ENCODE measurements at regions not wholly inside any gene's neighbourhood (a gene's known extent, or its start where the extent isn't known, plus 50 kb on each side); places are given as distances from the start of the nearest gene placed in this dataset.

DNA sequence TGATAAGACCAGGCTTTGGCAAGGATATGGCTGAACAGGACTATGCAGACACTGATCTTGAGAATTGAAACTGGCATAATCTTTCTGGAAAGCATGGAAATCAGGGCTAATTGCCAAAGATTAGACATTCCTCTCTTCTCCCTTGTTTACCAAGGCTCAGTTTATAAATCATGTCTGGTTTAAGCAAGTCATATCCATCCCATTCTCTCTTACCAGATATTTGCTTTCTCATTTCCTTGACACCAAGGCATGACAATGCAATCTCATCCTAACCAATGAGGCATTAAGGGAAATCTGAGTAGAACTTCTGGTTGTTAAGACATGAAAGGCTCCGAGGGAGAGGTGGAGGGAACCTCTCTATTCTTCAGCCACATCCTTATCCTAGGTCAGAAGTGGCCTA, 110.3 kb upstream of the CEP85L start:
- Histone ChIP-seq H3K9me3 (replicated peaks) (no peaks in the 10 kb centered on the region), H3K4me1 (no peaks in the 10 kb centered on the region), H3K36me3 (no peaks in the 10 kb centered on the region), H3K27ac (replicated peaks) (no peak overlapping the region), H3K27me3 (ENCODE audit: low read depth) (no peaks in the 10 kb centered on the region), H3K4me3 (no peak overlapping the region)
- no peak for DNase-seq
- intact Hi-C loops (cut with micrococcal nuclease) = no loop called here
- TF ChIP-seq CTCF (IDR thresholded peaks at IDR 0.05; ENCODE audit: borderline replicate concordance) = no peak

GRCh38 chr6:118758946-118759345, 107.6 kb upstream of the CEP85L start:
- Histone ChIP-seq H3K27me3 (ENCODE audit: low read depth) (no peaks in the 10 kb centered on the region), H3K36me3 (no peaks in the 10 kb centered on the region), H3K9me3 (replicated peaks) (no peaks in the 10 kb centered on the region), H3K4me3 (no peak overlapping the region), H3K4me1 (peaks cover 6% of the 10 kb centered on the region), H3K27ac (replicated peaks) (no peak overlapping the region)
- DNase-seq = no peak
- intact Hi-C loops (cut with micrococcal nuclease) = no loop called here
- no peak for TF ChIP-seq CTCF (IDR thresholded peaks at IDR 0.05; ENCODE audit: borderline replicate concordance)

GRCh38 chr6:118755941-118756646, 104.7 kb upstream of the CEP85L start:
- Histone ChIP-seq H3K4me1 (peaks cover 6% of the 10 kb centered on the region), H3K36me3 (no peaks in the 10 kb centered on the region), H3K27ac (replicated peaks) (no peak overlapping the region), H3K27me3 (ENCODE audit: low read depth) (no peaks in the 10 kb centered on the region), H3K9me3 (replicated peaks) (no peaks in the 10 kb centered on the region), H3K4me3 (no peak overlapping the region)
- DNase-seq = no peak
- intact Hi-C loops (cut with micrococcal nuclease) = no loop called here
- TF ChIP-seq CTCF (IDR thresholded peaks at IDR 0.05; ENCODE audit: borderline replicate concordance) = no peak

- intact Hi-C loops (cut with micrococcal nuclease) = no loop called here
- Histone ChIP-seq H3K4me1 (peaks cover 12% of the 10 kb centered on the region), H3K27ac (replicated peaks) (no peak overlapping the region), H3K4me3 (no peak overlapping the region), H3K27me3 (ENCODE audit: low read depth) (no peaks in the 10 kb centered on the region), H3K9me3 (replicated peaks) (no peaks in the 10 kb centered on the region), H3K36me3 (no peaks in the 10 kb centered on the region)
- DNase-seq = no peak
- TF ChIP-seq CTCF (IDR thresholded peaks at IDR 0.05; ENCODE audit: borderline replicate concordance) = no peak
These were observed 101.4 kb upstream of the CEP85L start for GRCh38 chr6:118752803-118753202.

DNA sequence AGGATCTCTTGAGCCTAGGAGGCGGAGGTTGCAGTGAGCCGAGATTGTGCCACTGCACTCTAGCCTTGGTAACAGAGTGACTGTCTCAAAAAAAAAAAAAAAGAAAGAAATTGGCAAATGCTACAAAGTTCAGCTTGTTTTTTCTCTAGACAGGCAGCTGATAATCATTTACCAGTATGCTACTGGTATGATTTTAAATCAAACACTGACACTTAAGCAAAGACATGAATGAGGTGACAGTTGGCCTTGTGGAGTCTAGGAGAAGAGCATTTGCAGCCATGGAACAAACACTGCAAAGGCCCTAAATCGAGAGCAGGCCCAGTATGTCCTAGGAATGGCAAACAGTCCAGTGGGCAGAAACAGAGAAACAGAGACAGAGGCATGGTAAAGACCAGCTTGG, 99.7 kb upstream of the CEP85L start:
- intact Hi-C loops (cut with micrococcal nuclease) = no loop called here
- Histone ChIP-seq H3K4me1 (peaks cover 13% of the 10 kb centered on the region), H3K9me3 (replicated peaks) (no peaks in the 10 kb centered on the region), H3K27me3 (ENCODE audit: low read depth) (no peaks in the 10 kb centered on the region), H3K4me3 (no peak overlapping the region), H3K36me3 (no peaks in the 10 kb centered on the region), H3K27ac (replicated peaks) (no peak overlapping the region)
- DNase-seq = no peak
- no peak for TF ChIP-seq CTCF (IDR thresholded peaks at IDR 0.05; ENCODE audit: borderline replicate concordance)

Measured in left ventricle myocardium inferior (tissue), 1 donor.